ENCODE measurements at regions not wholly inside any gene's neighbourhood (a gene's known extent, or its start where the extent isn't known, plus 50 kb on each side); places are given as distances from the start of the nearest gene placed in this dataset.

- no peak for TF ChIP-seq SP1 (IDR thresholded peaks at IDR 0.05)
- no peak for TF ChIP-seq FOXA1 (IDR thresholded peaks at IDR 0.05)
- TF ChIP-seq SUZ12 (IDR thresholded peaks at IDR 0.05): no peak
- no peak for TF ChIP-seq PKNOX1 (IDR thresholded peaks at IDR 0.05)
Measured at GRCh38 chr12:84113666-84114065, 798.9 kb downstream of the SLC6A15 start.
